HUES6 (cell line): ENCODE measurements at regions not wholly inside any gene's neighbourhood (a gene's known extent, or its start where the extent isn't known, plus 50 kb on each side); places are given as distances from the start of the nearest gene placed in this dataset.

ENCODE experiments used
- H3K27ac ChIP-seq: 2 replicates; pipeline ENCODE4 v1.7.0; 2013; ENCODE audit warnings: low read depth, mild to moderate bottlenecking, low read length, inconsistent platforms
- H3K27me3 ChIP-seq: 2 replicates; pipeline ENCODE4 v1.6.1; 2013; ENCODE audit warnings: low read length; ENCODE audit not compliant: control insufficient read depth, insufficient read depth
- H3K36me3 ChIP-seq: 2 replicates; pipeline ENCODE4 v1.6.1; 2013; ENCODE audit warnings: low read length; ENCODE audit not compliant: control insufficient read depth, insufficient read depth
- H3K4me1 ChIP-seq: 2 replicates; pipeline ENCODE4 v1.6.1; 2013; ENCODE audit warnings: low read length; ENCODE audit not compliant: control insufficient read depth, insufficient read depth
- H3K4me3 ChIP-seq: 2 replicates; pipeline ENCODE4 v1.5.1; 2013; ENCODE audit warnings: low read depth, low read length
- H3K9ac ChIP-seq: one replicate; pipeline ENCODE4 v1.6.1; 2013; ENCODE audit warnings: mild to moderate bottlenecking, low read length
- H3K9me3 ChIP-seq: 2 replicates; pipeline ENCODE4 v1.6.1; 2013; ENCODE audit warnings: low read depth, low read length; ENCODE audit not compliant: control insufficient read depth, insufficient read depth

DNA sequence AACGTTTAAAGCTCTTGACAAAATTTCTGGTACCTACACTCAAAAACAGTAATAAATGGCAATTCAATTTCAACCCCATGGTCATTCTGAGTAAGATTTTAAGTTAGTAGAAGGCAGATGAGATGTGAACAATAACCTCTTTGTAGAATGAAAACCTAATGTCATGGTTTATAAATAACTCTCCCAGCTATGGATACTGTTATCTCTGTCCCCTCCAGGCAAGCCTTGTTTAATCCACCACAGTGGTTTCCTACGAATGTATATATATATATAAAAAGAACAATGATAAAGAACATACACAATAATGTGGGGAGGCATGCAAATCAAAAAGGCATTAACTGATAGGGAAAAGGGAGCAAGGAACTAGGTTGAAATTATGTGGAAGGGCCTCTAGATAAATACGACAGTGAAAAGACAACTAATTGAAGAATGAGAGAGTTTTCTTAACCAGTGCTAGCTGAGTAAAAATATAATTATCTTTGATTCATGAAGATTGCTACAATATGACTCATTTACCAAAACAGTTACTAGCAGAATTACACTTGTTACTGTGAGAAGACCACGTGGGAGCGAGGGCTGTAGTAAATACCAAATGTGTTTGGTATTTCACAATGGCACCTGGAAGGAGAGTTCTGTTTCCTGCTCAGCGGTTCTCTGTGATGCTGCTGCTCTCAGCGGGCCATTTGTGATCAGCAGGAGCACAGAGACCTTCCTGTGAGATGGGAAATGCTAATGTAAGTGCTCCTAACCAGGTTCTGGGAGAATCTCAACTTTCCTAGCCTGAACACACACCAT lies 173.7 kb downstream of the MBOAT1 start:
- no peaks in the 10 kb centered on the region for H3K9me3 ChIP-seq
- H3K9ac ChIP-seq = no peak overlapping the region
- H3K36me3 ChIP-seq = no peaks in the 10 kb centered on the region
- H3K4me1 ChIP-seq = no peaks in the 10 kb centered on the region; the same call in 1 of the 2 replicates
- no peaks in the 10 kb centered on the region for H3K27me3 ChIP-seq
- H3K4me3 ChIP-seq = no peak overlapping the region
- H3K27ac ChIP-seq = no peak overlapping the region

GRCh38 chr6:20044883-20045282 lies 167.4 kb downstream of the MBOAT1 start:
- H3K27me3 ChIP-seq = no peaks in the 10 kb centered on the region
- H3K36me3 ChIP-seq = no peaks in the 10 kb centered on the region
- H3K9me3 ChIP-seq = no peaks in the 10 kb centered on the region
- H3K4me1 ChIP-seq = no peaks in the 10 kb centered on the region
- no peak overlapping the region for H3K4me3 ChIP-seq
- no peak overlapping the region for H3K9ac ChIP-seq
- H3K27ac ChIP-seq = no peak overlapping the region
